ENCODE measurements at regions not wholly inside any gene's neighbourhood (a gene's known extent, or its start where the extent isn't known, plus 50 kb on each side); places are given as distances from the start of the nearest gene placed in this dataset.

- Mint-ChIP-seq H3K27me3 (ENCODE audit: unreplicated experiment) (peaks cover 37% of the 10 kb centered on the region), H3K36me3 (ENCODE audit: insufficient read depth, unreplicated experiment) (no peaks in the 10 kb centered on the region), H3K9me3 (ENCODE audit: low read depth, unreplicated experiment) (peaks cover 2% of the 10 kb centered on the region), H3K4me1 (ENCODE audit: low read depth, unreplicated experiment) (no peaks in the 10 kb centered on the region), H3K4me3 (ENCODE audit: low read depth, unreplicated experiment) (no peak overlapping the region), H3K27ac (ENCODE audit: unreplicated experiment) (no peak overlapping the region)
- no peak for TF ChIP-seq CTCF (IDR thresholded peaks at IDR 0.05; ENCODE audit: unreplicated experiment)
- no TSS peak for BruUV-seq (replicated peaks)
- intact Hi-C loops (cut with micrococcal nuclease; ENCODE audit: unreplicated experiment) = no loop called here
- CTCF ChIA-PET = no interaction called here
- no peak for DNase-seq
These were observed 166.0 kb downstream of the ARRDC4 start for GRCh38 chr15:98126326-98127085.

- peaks cover 4% of the 10 kb centered on the region for H3K9me3 Mint-ChIP-seq (ENCODE audit: low read depth, unreplicated experiment)
- H3K4me3 Mint-ChIP-seq (ENCODE audit: low read depth, unreplicated experiment) = no peak overlapping the region
- no peaks in the 10 kb centered on the region for H3K36me3 Mint-ChIP-seq (ENCODE audit: insufficient read depth, unreplicated experiment)
- intact Hi-C loops (cut with micrococcal nuclease; ENCODE audit: unreplicated experiment) = no loop called here
- CTCF ChIA-PET = no interaction called here
- no peak for DNase-seq
- H3K27me3 Mint-ChIP-seq (ENCODE audit: unreplicated experiment) = peaks cover 26% of the 10 kb centered on the region
- no peak for TF ChIP-seq CTCF (IDR thresholded peaks at IDR 0.05; ENCODE audit: unreplicated experiment)
- H3K4me1 Mint-ChIP-seq (ENCODE audit: low read depth, unreplicated experiment) = no peaks in the 10 kb centered on the region
- BruUV-seq (replicated peaks) = no TSS peak
- H3K27ac Mint-ChIP-seq (ENCODE audit: unreplicated experiment) = no peak overlapping the region
These were observed 167.1 kb downstream of the ARRDC4 start for GRCh38 chr15:98127586-98127985.

GRCh38 chr15:98131924-98132323 lies 171.4 kb downstream of the ARRDC4 start:
- no peak overlapping the region for H3K27ac Mint-ChIP-seq (ENCODE audit: unreplicated experiment)
- CTCF ChIA-PET = no interaction called here
- intact Hi-C loops (cut with micrococcal nuclease; ENCODE audit: unreplicated experiment) = no loop called here
- DNase-seq = no peak
- no peak for TF ChIP-seq CTCF (IDR thresholded peaks at IDR 0.05; ENCODE audit: unreplicated experiment)
- H3K27me3 Mint-ChIP-seq (ENCODE audit: unreplicated experiment) = peaks cover 23% of the 10 kb centered on the region
- H3K4me1 Mint-ChIP-seq (ENCODE audit: low read depth, unreplicated experiment) = no peaks in the 10 kb centered on the region
- H3K9me3 Mint-ChIP-seq (ENCODE audit: low read depth, unreplicated experiment) = peaks cover 7% of the 10 kb centered on the region
- no TSS peak for BruUV-seq (replicated peaks)
- no peaks in the 10 kb centered on the region for H3K36me3 Mint-ChIP-seq (ENCODE audit: insufficient read depth, unreplicated experiment)
- H3K4me3 Mint-ChIP-seq (ENCODE audit: low read depth, unreplicated experiment) = no peak overlapping the region

GRCh38 chr15:98134905-98135304 lies 174.4 kb downstream of the ARRDC4 start:
- no peak for TF ChIP-seq CTCF (IDR thresholded peaks at IDR 0.05; ENCODE audit: unreplicated experiment)
- H3K4me1 Mint-ChIP-seq (ENCODE audit: low read depth, unreplicated experiment) = no peaks in the 10 kb centered on the region
- no peak for DNase-seq
- no peak overlapping the region for H3K27ac Mint-ChIP-seq (ENCODE audit: unreplicated experiment)
- no peaks in the 10 kb centered on the region for H3K36me3 Mint-ChIP-seq (ENCODE audit: insufficient read depth, unreplicated experiment)
- H3K9me3 Mint-ChIP-seq (ENCODE audit: low read depth, unreplicated experiment) = peaks cover 7% of the 10 kb centered on the region
- intact Hi-C loops (cut with micrococcal nuclease; ENCODE audit: unreplicated experiment) = no loop called here
- BruUV-seq (replicated peaks) = no TSS peak
- peaks cover 22% of the 10 kb centered on the region for H3K27me3 Mint-ChIP-seq (ENCODE audit: unreplicated experiment)
- H3K4me3 Mint-ChIP-seq (ENCODE audit: low read depth, unreplicated experiment) = no peak overlapping the region
- CTCF ChIA-PET = no interaction called here
